ENCODE measurements at regions not wholly inside any gene's neighbourhood (a gene's known extent, or its start where the extent isn't known, plus 50 kb on each side); places are given as distances from the start of the nearest gene placed in this dataset.

DNA sequence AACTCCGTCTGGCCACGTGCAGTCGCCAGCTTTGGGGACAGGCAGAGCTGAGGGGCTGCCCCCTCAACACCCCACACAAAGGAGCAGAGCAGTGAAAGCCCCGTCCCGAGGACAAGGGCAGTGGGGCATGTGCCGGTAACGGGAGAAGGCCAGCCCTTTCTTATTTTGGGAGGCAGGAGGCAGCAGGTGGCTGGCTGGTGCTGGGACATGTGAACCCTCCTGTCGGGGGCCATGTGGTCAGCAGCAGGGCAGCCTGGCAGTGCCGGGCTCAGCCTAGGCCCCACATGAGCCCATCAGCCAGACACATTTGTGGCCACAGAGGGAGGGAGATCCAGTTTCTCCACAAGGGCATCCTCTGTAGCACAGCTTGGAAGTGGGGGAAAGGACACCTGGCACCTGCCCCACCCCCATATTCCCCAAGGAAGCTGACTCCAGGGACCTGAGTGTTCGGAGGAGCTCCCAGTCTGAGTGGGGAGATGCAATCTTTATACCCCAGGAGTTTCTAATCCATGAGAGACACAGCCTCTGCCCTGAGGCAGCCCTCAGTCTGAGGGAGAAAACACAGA, 137.6 kb downstream of the MRPL14 start:
- peak overlapping the region; percentile 68; the same call in 1 of the 2 replicates for H3K27ac ChIP-seq
- TF ChIP-seq, protein P1, sequence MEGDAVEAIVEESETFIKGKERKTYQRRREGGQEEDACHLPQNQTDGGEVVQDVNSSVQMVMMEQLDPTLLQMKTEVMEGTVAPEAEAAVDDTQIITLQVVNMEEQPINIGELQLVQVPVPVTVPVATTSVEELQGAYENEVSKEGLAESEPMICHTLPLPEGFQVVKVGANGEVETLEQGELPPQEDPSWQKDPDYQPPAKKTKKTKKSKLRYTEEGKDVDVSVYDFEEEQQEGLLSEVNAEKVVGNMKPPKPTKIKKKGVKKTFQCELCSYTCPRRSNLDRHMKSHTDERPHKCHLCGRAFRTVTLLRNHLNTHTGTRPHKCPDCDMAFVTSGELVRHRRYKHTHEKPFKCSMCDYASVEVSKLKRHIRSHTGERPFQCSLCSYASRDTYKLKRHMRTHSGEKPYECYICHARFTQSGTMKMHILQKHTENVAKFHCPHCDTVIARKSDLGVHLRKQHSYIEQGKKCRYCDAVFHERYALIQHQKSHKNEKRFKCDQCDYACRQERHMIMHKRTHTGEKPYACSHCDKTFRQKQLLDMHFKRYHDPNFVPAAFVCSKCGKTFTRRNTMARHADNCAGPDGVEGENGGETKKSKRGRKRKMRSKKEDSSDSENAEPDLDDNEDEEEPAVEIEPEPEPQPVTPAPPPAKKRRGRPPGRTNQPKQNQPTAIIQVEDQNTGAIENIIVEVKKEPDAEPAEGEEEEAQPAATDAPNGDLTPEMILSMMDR (conservative IDR thresholded peaks at IDR 0.05) = no peak

DNA sequence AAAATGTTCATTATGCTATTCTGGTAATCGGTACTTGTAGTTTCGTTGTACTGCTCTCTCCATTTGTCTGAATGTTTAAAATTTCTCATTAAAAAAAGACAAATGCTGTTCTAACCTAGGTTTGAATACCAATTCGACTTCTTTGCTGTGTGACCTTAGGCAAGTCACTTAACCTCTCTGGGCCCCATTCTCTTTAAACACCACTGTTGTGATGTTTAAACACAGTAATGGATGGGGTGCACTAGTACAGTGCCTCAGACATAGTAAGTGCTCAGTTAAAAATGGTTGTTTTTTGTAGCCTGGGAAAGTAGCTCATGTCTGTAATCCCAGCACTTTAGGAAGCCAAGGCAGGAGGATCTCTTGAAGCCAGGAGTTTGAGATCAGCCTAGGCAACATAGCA, 138.5 kb downstream of the MRPL14 start:
- TF ChIP-seq, protein P1 (conservative IDR thresholded peaks at IDR 0.05) = no peak
- no peak overlapping the region for H3K27ac ChIP-seq

DNA sequence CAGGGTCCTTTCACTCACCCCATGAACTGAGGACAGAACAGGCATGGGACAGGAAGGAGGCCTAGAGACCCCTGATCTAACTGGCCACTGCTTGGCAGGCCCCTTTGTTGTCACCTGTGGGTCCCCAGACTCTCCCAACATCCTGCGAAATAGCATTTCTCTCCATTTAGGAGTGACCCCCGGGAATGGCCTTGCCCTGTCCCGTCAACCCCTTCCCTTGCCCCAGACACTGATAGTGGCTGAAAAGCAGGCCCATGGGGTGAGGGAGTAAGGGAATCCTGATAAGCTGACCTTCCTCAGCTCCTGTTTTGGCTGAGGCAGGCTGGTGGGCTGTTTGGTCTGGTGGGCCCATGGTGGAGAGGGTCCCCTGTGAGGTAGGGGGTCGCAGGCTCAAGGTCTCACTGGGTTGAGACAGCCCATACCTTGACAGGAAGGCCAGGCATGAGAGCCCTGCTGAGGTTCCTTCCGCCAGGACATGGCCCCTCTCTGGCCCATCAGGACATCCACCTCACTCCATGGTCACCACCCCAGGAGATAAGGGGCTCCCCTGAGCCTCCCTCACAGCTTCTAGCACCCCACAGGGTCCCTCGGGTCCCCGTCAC, 139.3 kb downstream of the MRPL14 start:
- TF ChIP-seq, protein P1 (conservative IDR thresholded peaks at IDR 0.05) = no peak
- no peak overlapping the region for H3K27ac ChIP-seq

DNA sequence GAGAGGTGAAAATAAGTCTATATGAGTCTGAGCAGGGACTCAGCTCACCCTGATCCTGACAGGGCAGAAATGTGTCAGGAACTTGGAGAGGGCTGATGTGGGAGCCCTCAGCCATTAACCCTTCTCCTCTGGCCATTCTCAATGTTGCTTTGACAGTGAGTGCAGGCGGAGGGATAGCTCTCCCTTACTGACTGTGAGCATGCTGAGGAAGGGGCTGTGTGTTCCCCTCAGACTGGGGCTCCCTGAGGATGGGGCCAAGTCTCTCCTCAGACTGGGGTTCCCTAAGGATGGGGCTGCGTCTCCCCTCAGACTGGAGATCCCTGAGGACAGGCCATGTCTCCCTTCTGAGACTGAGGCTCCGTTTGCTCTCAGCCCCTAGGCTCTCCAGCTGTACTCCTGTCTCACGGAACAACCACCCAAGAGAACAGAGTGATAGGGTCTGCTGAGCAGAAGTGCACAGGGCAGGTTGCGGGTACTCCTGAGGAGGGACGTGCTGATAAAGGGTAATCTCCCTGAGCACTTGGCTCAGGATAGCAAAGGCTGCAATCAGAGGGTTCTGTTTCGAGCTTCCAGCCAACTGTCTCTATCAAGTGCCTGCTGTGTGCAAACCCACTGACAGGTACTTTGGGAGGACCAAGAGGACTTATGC, 141.0 kb downstream of the MRPL14 start:
- TF ChIP-seq, protein P1 (conservative IDR thresholded peaks at IDR 0.05) = no peak
- H3K27ac ChIP-seq = no peak overlapping the region

DNA sequence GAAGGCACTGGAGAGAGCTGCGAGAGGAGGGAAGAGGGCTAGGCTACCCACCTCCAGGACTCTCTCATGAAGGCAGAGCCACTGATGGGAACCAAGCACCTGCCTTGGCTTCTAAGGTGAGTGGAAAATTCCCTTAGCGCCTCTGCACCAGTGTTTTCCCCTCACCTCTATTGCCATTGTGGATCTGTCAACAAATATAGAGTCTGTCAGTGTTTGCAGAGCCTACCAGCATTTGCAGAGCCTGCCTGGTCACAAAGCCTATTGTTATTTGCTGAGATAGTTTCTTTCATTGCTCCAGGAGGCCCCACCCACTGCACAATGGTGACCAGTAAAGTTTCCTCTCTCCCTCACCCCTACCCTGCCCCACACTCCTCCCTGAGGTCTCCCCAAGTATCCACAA, 141.9 kb downstream of the MRPL14 start:
- TF ChIP-seq, protein P1 (conservative IDR thresholded peaks at IDR 0.05) = no peak
- H3K27ac ChIP-seq = no peak overlapping the region

DNA sequence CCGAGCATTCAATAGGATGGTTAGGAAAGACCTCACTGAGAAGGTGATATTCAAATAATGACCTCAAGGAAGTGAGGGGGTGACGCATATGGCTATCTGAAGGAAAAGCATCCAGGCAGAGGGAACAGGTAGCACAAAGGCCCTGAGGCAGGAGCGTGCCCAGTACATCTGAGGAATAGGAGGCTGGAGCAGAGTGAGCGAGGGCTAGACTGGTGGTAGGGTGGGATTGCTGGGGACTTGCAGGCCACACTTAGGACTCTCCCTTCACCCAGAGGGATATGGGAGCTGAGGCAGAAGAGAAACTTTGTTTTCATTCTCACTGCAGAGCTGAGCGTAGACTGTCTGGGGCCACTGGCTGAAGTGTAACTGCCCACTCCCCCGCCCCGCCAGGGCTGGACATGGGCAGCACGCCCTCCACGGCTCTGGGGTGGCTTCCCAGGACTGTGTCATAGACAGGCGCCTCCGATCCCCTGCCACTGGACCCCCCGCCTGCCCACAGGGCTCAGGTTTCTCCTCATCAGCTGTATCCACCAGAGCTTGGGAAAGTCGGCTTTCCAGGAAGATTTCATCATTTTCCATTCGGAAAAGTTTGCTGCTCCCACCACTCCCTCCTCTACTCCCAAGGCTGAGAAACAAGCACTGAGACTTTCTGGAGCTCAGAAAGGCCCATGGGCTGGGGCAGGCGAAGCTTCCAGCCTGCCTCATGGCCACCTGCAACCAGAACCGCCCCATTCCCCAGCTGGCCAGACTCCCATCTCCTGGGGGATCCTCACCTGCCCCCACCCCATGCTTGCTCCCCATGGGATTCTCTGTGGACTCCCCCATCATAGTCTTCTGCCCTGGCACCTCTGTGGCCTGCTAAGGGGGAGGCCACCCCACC, 142.6 kb downstream of the MRPL14 start:
- H3K27ac ChIP-seq = no peak overlapping the region
- TF ChIP-seq, protein P1 (conservative IDR thresholded peaks at IDR 0.05) = no peak

DNA sequence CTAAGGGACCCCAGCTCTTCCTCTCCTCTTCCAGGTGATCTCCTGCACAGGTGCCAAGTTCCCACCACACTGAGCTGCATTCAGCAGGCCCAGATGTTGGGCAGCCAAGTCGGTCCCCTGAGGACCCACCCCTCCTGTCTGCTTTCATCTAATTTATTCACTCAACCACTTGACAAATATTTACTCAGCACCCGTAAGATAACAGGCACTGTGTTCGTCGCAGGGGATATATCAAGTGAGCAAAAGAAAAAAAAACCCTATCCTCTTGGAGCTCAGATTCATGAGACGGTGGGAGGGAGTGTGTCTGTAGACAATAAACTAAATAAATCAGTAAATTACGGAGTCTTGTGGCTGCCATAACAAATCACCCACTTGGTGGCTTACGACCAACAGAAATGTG, 143.6 kb downstream of the MRPL14 start:
- TF ChIP-seq, protein P1 (conservative IDR thresholded peaks at IDR 0.05) = no peak
- H3K27ac ChIP-seq = no peak overlapping the region

All from VCaP (cell line).